GM18873 (cell line): ENCODE measurements at regions not wholly inside any gene's neighbourhood (a gene's known extent, or its start where the extent isn't known, plus 50 kb on each side); places are given as distances from the start of the nearest gene placed in this dataset.
A peak's percentile ranks its signal among the peaks of the same experiment; 100 is the strongest.
"Not testable (repeated sequence)": the region's sequence is repeated elsewhere in the genome, so short reads cannot be mapped to it uniquely, and the experiment has no call there.

Source experiments
- ATAC-seq: cut with Tn5 transposase; IDR thresholded peaks from one replicate; pipeline ENCODE4 v1.9.1; 2021; ENCODE audit warnings: mild to moderate bottlenecking, moderate library complexity, moderate number of reproducible peaks; ENCODE audit not compliant: unreplicated experiment, low FRiP score

GRCh38 chr2:190005513-190005912 lies 57.0 kb downstream of the MSTN start:
- ATAC-seq, result no peak

- ATAC-seq, result no peak
Measured at GRCh38 chr2:189999661-190000060, 62.9 kb downstream of the MSTN start.

- not testable (repeated sequence) for ATAC-seq
Measured at GRCh38 chr2:189998665-189999064, 63.9 kb downstream of the MSTN start.

GRCh38 chr2:189997016-189997415 lies 65.5 kb downstream of the MSTN start:
- no peak for ATAC-seq

- ATAC-seq, result no peak
Measured at GRCh38 chr2:189995679-189996078, 66.8 kb downstream of the MSTN start.

- ATAC-seq, result no peak
Measured at GRCh38 chr2:189982780-189983394, 79.6 kb downstream of the MSTN start.

GRCh38 chr2:189982087-189982486 lies 80.4 kb downstream of the MSTN start:
- no peak for ATAC-seq

GRCh38 chr2:189976488-189976887 lies 86.0 kb downstream of the MSTN start:
- ATAC-seq, result not testable (repeated sequence)

- ATAC-seq, result no peak
Measured at GRCh38 chr2:189960346-189960745, 102.2 kb downstream of the MSTN start.

GRCh38 chr2:189959450-189959849 lies 103.1 kb downstream of the MSTN start:
- no peak for ATAC-seq

GRCh38 chr2:189954989-189955388 lies 107.5 kb downstream of the MSTN start:
- ATAC-seq, result peak; percentile 73

GRCh38 chr2:189952536-189953109 lies 109.9 kb downstream of the MSTN start:
- peak; percentile 91 for ATAC-seq

- peak; percentile 11 for ATAC-seq
Measured at GRCh38 chr2:189951791-189952535, 110.6 kb downstream of the MSTN start.

- no peak for ATAC-seq
Measured at GRCh38 chr2:189943009-189943408, 119.5 kb downstream of the MSTN start.

GRCh38 chr2:189940913-189941312 lies 121.6 kb downstream of the MSTN start:
- ATAC-seq, result no peak

- no peak for ATAC-seq
Measured at GRCh38 chr2:189937691-189938090, 124.8 kb downstream of the MSTN start.

GRCh38 chr2:189933911-189934399 lies 128.6 kb downstream of the MSTN start:
- no peak for ATAC-seq

GRCh38 chr2:189933041-189933440 lies 129.5 kb downstream of the MSTN start:
- ATAC-seq, result peak; percentile 99

GRCh38 chr2:189927823-189928222 lies 134.7 kb downstream of the MSTN start:
- no peak for ATAC-seq
